ENCODE measurements at regions not wholly inside any gene's neighbourhood (a gene's known extent, or its start where the extent isn't known, plus 50 kb on each side); places are given as distances from the start of the nearest gene placed in this dataset.

DNA sequence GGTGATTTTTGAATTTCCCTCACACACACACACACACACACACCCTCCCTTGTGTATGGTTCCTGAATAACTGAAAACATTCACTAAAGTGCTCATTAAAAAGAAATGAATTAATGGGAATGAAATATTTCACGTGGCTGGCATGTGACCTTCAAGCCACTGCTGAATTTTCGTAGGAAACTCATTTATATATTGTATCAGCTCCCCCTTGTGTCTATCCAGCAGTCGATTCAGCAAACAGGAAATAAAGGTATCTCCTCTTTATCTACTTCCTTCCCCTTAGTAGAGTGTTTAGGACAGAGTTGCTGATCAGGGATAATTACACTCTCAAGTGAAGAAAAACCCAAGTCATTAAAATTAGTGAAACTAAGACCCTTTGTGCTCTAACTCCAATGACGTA, 912.6 kb upstream of the LCORL start:
- TF ChIP-seq CTCF (IDR thresholded peaks at IDR 0.05 in 8 of 11, conservative IDR thresholded peaks at IDR 0.05 in 3 of 11) (peak in 2 of 11 experiments; percentile 9 to 15), POLR2A (IDR thresholded peaks at IDR 0.05) (no peak)
